ENCODE measurements at regions not wholly inside any gene's neighbourhood (a gene's known extent, or its start where the extent isn't known, plus 50 kb on each side); places are given as distances from the start of the nearest gene placed in this dataset.

- no peak overlapping the region for H3K4me3 ChIP-seq (ENCODE audit: control insufficient read depth, low read depth, low read length)
- no peak for TF ChIP-seq CTCF (IDR thresholded peaks at IDR 0.05; ENCODE audit: control insufficient read depth, insufficient read depth, low read depth, low read length, missing control alignments)
- DNase-seq (ENCODE audit: low read depth): no peak
Observed at GRCh38 chr4:11565899-11566298, 137.2 kb upstream of the HS3ST1 start.

GRCh38 chr4:11565213-11565612, 136.5 kb upstream of the HS3ST1 start:
- no peak for DNase-seq (ENCODE audit: low read depth)
- H3K4me3 ChIP-seq (ENCODE audit: control insufficient read depth, low read depth, low read length): no peak overlapping the region
- TF ChIP-seq CTCF (IDR thresholded peaks at IDR 0.05; ENCODE audit: control insufficient read depth, insufficient read depth, low read depth, low read length, missing control alignments): no peak

- DNase-seq (ENCODE audit: low read depth): no peak
- no peak for TF ChIP-seq CTCF (IDR thresholded peaks at IDR 0.05; ENCODE audit: control insufficient read depth, insufficient read depth, low read depth, low read length, missing control alignments)
- H3K4me3 ChIP-seq (ENCODE audit: control insufficient read depth, low read depth, low read length): no peak overlapping the region
Observed at GRCh38 chr4:11564021-11564420, 135.3 kb upstream of the HS3ST1 start.

- no peak for DNase-seq (ENCODE audit: low read depth)
- no peak overlapping the region for H3K4me3 ChIP-seq (ENCODE audit: control insufficient read depth, low read depth, low read length)
- no peak for TF ChIP-seq CTCF (IDR thresholded peaks at IDR 0.05; ENCODE audit: control insufficient read depth, insufficient read depth, low read depth, low read length, missing control alignments)
Observed at GRCh38 chr4:11549525-11549924, 120.8 kb upstream of the HS3ST1 start.

- no peak overlapping the region for H3K4me3 ChIP-seq (ENCODE audit: control insufficient read depth, low read depth, low read length)
- TF ChIP-seq CTCF (IDR thresholded peaks at IDR 0.05; ENCODE audit: control insufficient read depth, insufficient read depth, low read depth, low read length, missing control alignments): no peak
- no peak for DNase-seq (ENCODE audit: low read depth)
Observed at GRCh38 chr4:11548597-11549082, 119.9 kb upstream of the HS3ST1 start.

- no peak for DNase-seq (ENCODE audit: low read depth)
- TF ChIP-seq CTCF (IDR thresholded peaks at IDR 0.05; ENCODE audit: control insufficient read depth, insufficient read depth, low read depth, low read length, missing control alignments): no peak
- no peak overlapping the region for H3K4me3 ChIP-seq (ENCODE audit: control insufficient read depth, low read depth, low read length)
Observed at GRCh38 chr4:11546391-11547175, 117.9 kb upstream of the HS3ST1 start.
